ENCODE measurements at regions not wholly inside any gene's neighbourhood (a gene's known extent, or its start where the extent isn't known, plus 50 kb on each side); places are given as distances from the start of the nearest gene placed in this dataset.

DNA sequence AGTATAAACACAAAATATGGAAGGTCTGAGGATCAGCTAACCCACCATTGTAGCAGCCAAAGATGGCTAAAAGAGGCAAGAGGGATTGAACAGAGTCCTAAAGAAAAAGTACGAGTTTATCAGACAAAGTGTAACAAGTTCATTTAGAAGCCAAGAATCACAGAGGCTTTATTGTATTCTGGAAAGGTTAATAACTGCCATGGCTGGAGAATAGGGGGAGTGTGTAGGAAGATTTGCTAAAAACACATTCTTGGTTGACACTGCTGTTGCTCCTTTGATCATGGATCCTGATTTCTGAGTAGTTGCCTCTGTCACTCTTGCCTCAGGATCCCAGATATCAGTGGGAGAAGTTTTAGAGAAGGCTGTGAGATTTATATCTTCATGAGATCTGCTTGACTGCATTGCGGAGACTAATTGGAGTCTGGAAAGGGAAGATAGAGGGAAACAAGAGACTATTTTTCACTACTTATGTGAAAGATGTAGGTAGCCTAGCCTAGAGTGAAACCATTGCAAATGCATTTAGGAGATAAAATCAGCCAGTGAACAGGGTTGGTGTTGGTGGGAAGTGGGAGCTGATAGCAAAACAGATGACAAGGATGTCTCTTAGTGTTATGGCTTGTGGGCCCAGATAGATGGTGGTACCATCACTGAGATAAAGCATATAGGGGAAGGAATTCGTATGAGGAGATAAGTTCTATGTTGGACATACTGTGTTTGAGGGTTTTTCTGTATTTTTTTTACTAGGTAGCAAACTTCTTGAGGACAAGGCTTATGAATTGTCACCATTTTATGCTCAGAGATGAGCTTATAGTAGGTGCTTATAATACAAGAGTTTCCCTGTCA lies 402.9 kb upstream of the PDE3A start:
- DNase-seq: no peak

DNA sequence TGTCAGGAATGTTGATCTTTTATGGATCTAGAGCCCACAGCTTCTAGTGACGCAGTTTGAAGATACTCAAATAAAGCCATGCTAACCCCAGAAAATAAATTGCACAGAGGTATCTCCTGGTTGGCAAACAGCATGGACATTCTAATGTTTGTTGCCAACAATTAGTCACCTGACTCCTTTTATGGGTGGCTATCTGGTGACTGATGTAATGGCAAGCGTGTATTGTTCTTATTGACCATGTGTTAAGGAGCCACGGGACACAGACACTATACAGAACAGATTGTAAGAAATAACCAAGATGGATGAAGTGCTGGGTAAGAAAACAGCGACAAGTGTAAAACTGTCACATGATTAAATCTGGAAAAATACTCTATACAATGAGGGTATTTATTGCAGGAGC lies 401.3 kb upstream of the PDE3A start:
- DNase-seq: no peak

GRCh38 chr12:19967431-19967830 lies 400.9 kb upstream of the PDE3A start:
- peak; percentile 79 for DNase-seq

DNA sequence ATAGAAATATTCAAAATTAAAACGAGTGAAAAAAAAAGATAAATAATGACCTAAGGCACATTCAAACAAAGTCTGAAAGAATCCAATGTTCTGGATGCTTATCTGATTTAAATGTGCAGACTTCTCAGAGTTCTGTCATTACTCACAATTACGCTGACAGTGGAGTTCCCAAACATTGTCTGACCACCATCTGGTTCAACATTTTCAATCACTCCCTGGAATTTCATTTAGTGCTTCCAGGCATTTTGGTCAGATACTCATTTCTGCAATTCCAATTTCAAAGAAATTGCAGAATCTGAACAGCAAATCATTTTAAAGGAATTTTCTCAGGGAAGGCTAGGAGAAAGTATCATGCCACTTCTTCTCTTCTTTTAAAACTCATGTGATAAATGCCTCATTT lies 398.2 kb upstream of the PDE3A start:
- no peak for DNase-seq

DNA sequence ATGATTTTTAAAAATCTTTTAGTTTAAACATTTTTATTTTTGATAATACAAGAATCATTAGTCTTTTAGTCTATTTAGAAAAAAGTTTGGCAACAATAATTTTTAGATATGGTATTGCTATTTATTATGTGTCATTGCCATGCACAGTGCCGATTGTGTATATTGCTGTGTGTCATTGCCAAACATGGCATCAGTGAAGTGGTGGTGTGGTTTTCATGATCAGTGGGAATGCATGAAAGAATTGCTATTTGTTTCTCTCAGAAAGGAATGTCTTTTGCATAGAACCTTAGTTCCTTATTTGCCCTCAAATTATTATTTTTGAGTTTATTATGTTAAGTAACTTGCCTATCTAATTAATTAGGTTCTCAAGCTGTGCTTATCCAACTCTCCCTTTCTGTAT lies 397.5 kb upstream of the PDE3A start:
- DNase-seq: no peak

DNA sequence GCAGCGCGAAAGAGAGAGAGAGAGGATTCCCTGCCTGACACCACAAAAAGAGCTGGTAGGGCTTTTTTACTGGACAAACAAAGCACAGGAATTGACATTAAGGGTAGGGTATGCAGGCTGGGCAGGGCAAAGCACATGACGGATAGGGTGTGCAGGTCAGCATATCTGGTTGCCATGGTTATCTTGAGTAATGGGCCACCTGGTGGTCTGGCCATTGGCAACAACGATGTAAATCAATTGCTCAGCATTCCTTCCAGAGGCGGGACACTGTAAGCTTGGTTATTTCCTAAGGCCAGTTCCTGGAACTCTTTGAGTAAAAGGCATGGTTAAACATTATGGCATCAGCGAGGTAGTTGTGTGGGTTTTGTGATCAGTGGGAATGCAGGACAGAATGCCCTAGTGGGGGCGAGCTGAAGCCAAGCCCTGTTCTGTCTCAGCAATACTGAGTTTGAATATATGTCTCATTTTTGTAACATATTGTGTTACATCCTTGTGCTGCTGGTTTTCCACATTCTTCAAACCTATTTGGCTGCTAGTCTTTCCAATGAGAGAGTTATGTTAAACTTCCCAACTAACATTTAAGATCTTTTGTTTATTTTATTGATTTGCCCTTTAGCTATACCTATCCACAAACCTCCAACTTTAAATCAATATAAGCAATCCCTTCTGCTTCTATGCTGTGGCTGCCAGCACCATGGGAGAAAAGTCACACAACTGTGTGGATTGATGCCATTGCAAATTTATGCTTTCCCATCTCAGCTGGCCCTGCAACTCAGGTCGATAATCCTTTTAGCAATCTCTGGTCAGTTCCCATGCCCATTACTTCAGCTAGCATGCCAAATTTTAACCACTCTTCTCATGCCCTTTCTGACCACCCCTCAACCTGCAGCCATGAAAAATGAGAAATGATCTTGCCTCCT lies 396.7 kb upstream of the PDE3A start:
- no peak for DNase-seq

DNA sequence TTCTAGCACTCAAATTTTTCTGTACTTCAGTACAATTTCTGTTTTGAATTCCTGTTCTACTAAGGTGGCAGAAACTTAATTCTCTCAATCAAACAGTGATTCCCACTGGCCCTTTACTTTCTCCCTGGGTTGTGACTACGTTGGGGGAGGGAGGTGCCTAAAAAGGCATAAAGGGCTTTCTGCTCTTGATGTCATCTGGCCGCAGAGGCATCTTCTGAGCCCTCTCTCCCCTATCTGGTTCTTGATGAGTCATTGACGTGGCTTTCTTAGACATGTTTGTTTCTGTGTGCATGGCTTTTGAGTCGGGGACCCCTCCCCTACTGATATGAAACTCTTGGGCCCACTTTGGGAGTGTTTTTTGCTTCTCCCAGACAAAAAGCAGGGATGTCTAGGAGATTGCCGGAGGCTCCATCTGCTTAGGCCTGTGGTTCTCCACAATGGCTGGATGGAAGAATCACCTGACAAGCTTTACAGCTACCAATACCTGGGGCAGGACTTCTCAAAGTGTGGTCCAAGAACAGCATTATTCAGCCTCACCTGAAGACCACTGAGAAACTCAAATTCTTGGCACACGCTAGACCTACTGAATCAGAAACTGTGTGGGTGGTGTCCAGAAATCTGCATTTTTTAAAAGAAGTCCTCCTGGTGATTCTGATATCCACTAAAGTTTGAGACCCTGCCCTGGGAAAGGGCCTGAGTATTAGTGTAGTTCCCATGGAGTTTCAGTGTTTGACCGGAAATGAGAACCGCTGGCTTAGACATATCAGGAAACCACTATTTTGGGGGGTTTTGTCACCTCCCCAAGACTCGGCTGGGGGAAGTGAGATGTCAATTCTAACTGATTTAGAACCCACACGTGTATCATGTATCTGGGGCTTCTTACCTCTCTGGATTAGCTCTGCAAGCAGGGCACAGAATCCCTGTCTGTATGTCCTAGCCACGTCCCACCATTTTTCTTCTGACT lies 395.7 kb upstream of the PDE3A start:
- no peak for DNase-seq

DNA sequence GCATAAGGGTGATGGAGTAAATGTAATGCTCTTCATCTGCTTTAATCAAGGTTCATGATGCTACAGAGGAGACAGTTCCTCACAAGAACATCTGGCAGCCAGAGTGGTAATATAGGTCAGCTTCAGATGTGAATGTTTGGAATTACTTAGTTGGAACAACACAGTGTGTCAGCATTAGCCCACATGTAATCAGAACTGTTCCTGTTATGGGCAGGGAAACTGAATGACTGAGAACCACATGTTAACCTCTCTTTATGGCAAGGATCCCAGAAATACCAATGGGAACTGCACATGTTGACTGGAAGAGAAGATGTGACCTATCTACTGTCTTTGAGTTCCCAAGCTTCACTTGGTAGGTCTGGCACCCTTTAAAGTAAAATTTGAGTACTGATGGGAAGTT lies 390.1 kb upstream of the PDE3A start:
- no peak for DNase-seq

GRCh38 chr12:19979584-19979983 lies 388.8 kb upstream of the PDE3A start:
- no peak for DNase-seq

- no peak for DNase-seq
Measured at GRCh38 chr12:19981944-19982343, 386.4 kb upstream of the PDE3A start.

- no peak for DNase-seq
Measured at GRCh38 chr12:19988001-19988400, 380.3 kb upstream of the PDE3A start.

- no peak for DNase-seq
Measured at GRCh38 chr12:19988459-19988873, 379.9 kb upstream of the PDE3A start.

DNA sequence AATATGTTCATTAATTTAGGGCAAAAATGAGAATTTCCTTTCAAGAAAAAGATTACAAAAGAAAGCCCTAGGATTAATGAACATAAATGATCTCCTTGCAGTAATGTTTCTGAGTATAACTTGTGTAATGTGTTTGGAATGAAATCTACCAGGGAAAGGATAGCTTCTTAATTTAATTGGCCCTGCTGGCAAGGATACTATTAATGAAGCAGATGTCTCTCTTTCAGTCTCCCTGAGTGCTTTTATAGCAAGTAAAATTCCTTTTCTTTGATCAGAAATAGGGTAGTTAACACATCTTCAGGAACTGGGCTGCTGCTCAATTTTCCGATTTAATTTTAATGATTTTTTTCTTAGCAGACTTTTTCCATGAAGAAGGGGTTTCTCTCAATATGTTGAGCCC lies 379.4 kb upstream of the PDE3A start:
- no peak for DNase-seq

DNA sequence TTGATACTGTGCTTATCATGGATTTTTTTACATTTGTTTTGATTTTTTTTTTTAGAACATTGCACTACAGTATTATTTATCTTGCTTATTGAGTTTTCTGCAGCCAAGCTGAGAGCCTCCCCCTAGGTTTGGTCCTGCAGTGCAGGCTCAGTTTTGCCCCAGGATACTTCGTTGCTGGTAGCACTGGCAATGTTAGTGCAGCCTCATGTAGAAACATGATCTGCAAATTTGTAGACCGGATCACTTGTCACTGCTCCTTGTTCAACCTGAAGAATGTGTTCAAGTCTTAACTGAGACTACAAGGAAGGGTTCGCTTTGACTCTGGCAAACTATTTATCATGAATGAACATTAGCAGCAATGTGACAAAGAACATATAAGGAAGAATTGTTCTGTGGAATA lies 377.2 kb upstream of the PDE3A start:
- DNase-seq: no peak

- no peak for DNase-seq
Measured at GRCh38 chr12:19992311-19992710, 376.0 kb upstream of the PDE3A start.

- no peak for DNase-seq
Measured at GRCh38 chr12:19994968-19995367, 373.4 kb upstream of the PDE3A start.

DNA sequence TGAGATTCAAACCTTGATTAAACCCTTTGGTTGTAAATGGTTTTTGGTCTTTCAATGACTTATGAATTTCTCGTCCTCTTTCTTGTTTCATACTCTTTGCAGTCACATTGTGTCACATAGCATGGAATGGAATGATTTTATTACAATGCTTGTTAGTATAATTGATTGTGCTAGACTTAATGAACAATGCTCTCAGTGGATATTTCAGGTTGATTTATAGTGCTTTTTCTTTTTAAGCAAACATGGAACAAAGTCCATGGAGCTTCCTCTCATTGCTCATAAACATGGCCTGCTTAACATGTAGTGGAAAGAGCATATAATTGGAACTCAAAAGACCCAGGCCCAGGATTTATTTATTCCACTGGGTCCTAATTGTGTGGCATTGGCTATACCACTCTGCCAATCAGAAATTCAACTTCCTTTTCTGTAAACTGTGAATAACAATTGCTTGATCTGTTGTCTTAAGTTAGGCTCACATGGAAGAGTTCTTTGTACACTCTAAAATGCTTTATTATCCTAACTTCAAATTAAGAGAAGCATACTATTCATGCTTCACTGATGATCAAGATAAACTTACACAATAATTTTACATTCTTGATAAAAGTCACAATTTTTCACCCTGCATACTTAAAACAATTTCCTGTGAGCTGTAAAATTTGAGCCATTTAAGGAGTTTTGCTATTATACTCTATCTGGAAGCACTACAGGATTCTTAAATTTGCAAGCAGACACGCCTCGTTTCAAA lies 370.5 kb upstream of the PDE3A start:
- DNase-seq: no peak

DNA sequence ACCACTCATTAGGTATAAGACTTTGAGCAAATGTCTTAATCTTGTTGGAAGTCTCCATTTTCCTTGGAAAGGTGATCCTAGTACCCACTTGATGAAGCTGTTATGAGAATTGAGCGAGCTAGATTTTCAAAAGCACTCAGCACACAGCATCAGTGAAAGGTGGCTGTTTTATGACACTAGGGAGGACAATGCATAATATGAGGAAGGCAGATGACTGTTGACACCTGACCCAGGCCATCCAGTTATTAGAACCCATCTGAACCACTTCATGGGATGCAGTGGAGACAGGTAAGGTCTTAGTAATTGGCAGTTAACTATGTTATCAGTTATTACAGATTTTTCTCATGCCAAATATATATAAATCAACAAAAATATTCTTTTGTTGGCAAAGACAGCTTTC lies 369.9 kb upstream of the PDE3A start:
- no peak for DNase-seq

DNA sequence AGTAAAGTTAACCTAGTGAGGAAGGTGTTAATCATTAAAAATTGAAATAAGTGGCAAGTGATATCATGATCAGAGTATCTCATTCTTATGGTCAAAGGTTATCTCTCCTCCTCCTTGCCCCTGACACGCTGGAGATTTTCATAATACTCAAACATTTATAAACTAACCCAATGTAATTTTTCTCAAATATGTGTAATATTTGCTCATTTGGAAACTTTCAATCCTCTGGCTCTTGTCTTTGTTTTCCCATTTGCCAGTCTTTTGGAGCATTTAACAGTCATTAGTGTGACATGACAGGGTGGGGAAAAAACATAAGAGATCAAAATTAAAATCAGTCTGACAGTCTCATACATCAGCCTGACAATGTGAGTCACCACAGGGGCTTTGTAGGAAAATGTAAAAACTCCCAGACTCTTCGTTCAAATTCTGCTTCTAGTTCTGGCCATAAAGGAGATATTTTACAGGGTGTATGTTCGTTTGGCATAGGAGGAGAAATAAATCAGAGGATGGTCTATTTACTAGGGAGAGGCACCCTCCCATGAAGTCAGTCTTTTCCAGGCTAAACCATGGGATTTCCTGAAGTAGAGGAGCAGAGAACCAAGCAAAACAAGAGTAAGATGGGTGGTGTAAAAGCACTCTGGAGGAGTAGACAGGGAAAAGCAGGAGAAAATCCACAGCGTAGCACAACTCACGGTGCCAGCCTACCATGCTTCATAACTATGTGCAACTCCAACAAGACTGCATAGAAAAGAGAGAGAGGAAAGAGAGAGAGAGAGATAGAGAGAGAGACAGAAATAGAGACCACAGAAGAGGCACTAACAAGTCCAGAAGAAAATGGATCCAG lies 369.2 kb upstream of the PDE3A start:
- no peak for DNase-seq

DNA sequence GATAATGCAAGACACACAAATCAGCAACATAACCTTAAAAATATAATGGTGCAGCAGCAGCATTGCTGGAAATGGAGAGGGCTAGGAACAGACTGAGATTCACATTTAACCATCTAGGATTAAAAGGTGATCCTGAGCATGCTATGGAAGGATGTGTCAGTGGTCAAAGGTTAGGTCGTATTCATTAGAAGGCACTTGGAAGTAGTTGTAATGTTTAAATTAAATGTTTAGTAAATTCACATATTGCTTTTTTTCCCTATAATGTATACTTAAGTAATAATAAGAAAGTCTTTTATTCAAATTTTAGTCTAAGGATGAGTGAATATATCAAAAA lies 368.6 kb upstream of the PDE3A start:
- DNase-seq: no peak

- peak; percentile 48 for DNase-seq
Measured at GRCh38 chr12:20000229-20000849, 368.0 kb upstream of the PDE3A start.

All from NCI-H1436 (cell line).